Heart left ventricle (tissue), 16 donors: ENCODE measurements at regions not wholly inside any gene's neighbourhood (a gene's known extent, or its start where the extent isn't known, plus 50 kb on each side); places are given as distances from the start of the nearest gene placed in this dataset.
A peak's percentile ranks its signal among the peaks of the same experiment; 100 is the strongest.

Experiments
- ATAC-seq, 4 donors: fragments of 200-7000 bp; cut with Tn5 transposase; one replicate each; pipeline ENCODE4 v1.9.1; 2020 to 2022; ENCODE audit warnings: moderate library complexity in 4 of 4, mild to moderate bottlenecking in 3 of 4, moderate number of reproducible peaks in 1 of 4
- DNase-seq, 5 donors: peaks; one replicate each; pipeline ENCODE4 v3.0.0-alpha.2; 2020
- H3K27ac ChIP-seq, 12 donors: fragments of 200-600 bp; sonication (generic) in 4 of 12; one replicate each; pipeline versions ENCODE4 v1.5.0 to v1.8.0; 2016 to 2022; ENCODE audit warnings: mild to moderate bottlenecking in 2 of 12
- H3K27me3 ChIP-seq, 9 donors: fragments of 200-600 bp; sonication (generic) in 2 of 9; one replicate each; pipeline versions ENCODE4 v1.5.1 to v1.8.0; 2016 to 2022; ENCODE audit warnings: mild to moderate bottlenecking in 3 of 9
- H3K36me3 ChIP-seq, 9 donors: fragments of 200-600 bp; sonication (generic) in 2 of 9; one replicate each; pipeline versions ENCODE4 v1.5.0 to v1.8.0; 2018 to 2022; ENCODE audit warnings: mild to moderate bottlenecking in 2 of 9
- H3K4me1 ChIP-seq, 12 donors: fragments of 200-600 bp; sonication (generic) in 4 of 12; one replicate each; pipeline versions ENCODE4 v1.5.0 to v1.8.0; 2016 to 2022; ENCODE audit warnings: mild to moderate bottlenecking in 3 of 12
- H3K4me3 ChIP-seq, 12 donors: fragments of 200-600 bp; sonication (generic) in 4 of 12; one replicate each; pipeline versions ENCODE4 v1.5.0 to v1.8.0; 2017 to 2022; ENCODE audit warnings: mild to moderate bottlenecking in 9 of 12, moderate library complexity in 4 of 12
- H3K9me3 ChIP-seq, 12 donors: fragments of 200-600 bp; sonication (generic) in 4 of 12; one replicate each; pipeline versions ENCODE4 v1.5.0 to v1.8.0; 2016 to 2022; ENCODE audit warnings: mild to moderate bottlenecking in 1 of 12
- POLR2A ChIP-seq, 2 donors: fragments of 450-650 bp; IDR thresholded peaks; one replicate each; pipeline ENCODE4 v1.6.1; 2017; ENCODE audit warnings: antibody characterized with exemption in 2 of 2, mild to moderate bottlenecking in 2 of 2, moderate library complexity in 2 of 2
- WGBS, 4 donors: extraction: QIAGEN DNeasy Blood & Tissue Kit in 2 of 4; methylation state at CpG; one replicate each; pipeline versions ENCODE4 v1.1.5 to v1.1.7; 2013 to 2018; 5-methylcytosine and 5-hydroxymethylcytosine counted together
- intact Hi-C, 10 donors: fragments of 100-400 bp; cut with DNase I; formaldehyde crosslinking; loops; one replicate each; pipeline versions ENCODE4 v1.11.1 to v1.14.2; 2022
- TF ChIP-seq, protein P1 (sequence below), 12 donors: fragments of 200-600 bp; sonication (generic) in 4 of 12; IDR thresholded peaks; one replicate each; pipeline versions ENCODE4 v1.5.0 to v1.8.0; 2018 to 2022; ENCODE audit warnings: antibody characterized with exemption in 12 of 12, mild to moderate bottlenecking in 5 of 12
- donor health status: ischemic (EF 13 %, LVEDD 7.1; RV severe dilation, severe dysfunction).
- donor health status: healthy with polysubstance abuse.
- donor health status: DM: no; HTN: yes; CAD: no.
- donor health status: DM: no; HTN: no; CAD: no.
- donor health status: ischemic (EF 25% LVEDD 6.9; RV normal size, moderate dysfunction).
- donor health status: ischemic (EF 25% LVEDD 5.7; RV mildly dilated, moderate dysfunction).
- donor health status: healthy.
- donor health status: DM: yes; HTN: yes; CAD: no.
- donor health status: ischemic (EF 35%, LVEDD 5.7; RV mildly dilated, moderate dysfunction).
- donor health status: nonischemic (EF 11% LVEDD 7.7; RV severe dilation, severe dysfunction).
- donor health status: DM: yes; HTN: yes; CAD: no.
- donor health status: PGD.
- donor health status: ischemic (EF 29% LVEDD 5.4; RV normal size, mild dysfunction).
- donor health status: nonischemic (EF 23%, LVEDD 6.1; RV moderate dilation, normal function).

DNA sequence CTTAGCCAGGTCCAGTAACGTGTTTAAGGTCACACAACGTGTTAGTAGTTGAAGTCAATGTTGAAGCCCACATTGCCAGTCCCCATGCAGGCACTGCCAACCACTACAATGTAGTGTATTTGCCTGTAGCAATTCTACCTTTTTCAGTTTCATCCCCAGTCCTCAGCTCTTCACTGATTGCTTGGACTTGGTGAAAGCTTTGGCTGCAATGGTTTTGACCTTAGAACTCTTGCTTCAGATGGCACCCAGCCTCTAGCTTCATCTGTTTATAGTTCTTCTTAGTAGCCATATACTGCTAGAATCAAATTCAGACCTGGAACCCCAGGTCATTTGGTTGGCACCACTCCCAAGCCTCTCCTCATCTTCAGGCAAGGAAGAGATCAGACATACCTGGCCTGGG, 345.4 kb upstream of the SEMA6D start:
- Histone ChIP-seq H3K4me1 (no peaks in the 10 kb centered on the region), H3K36me3 (no peaks in the 10 kb centered on the region), H3K27me3 (peaks cover 0 to under 1% (median 0%) of the 10 kb centered on the region in 9 donors), H3K4me3 (no peak overlapping the region), H3K9me3 (no peaks in the 10 kb centered on the region), H3K27ac (no peak overlapping the region)
- TF ChIP-seq POLR2A (IDR thresholded peaks at IDR 0.05): no peak
- TF ChIP-seq, protein P1, sequence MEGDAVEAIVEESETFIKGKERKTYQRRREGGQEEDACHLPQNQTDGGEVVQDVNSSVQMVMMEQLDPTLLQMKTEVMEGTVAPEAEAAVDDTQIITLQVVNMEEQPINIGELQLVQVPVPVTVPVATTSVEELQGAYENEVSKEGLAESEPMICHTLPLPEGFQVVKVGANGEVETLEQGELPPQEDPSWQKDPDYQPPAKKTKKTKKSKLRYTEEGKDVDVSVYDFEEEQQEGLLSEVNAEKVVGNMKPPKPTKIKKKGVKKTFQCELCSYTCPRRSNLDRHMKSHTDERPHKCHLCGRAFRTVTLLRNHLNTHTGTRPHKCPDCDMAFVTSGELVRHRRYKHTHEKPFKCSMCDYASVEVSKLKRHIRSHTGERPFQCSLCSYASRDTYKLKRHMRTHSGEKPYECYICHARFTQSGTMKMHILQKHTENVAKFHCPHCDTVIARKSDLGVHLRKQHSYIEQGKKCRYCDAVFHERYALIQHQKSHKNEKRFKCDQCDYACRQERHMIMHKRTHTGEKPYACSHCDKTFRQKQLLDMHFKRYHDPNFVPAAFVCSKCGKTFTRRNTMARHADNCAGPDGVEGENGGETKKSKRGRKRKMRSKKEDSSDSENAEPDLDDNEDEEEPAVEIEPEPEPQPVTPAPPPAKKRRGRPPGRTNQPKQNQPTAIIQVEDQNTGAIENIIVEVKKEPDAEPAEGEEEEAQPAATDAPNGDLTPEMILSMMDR (IDR thresholded peaks at IDR 0.05): no peak
- WGBS, 4 donors: 95 to 100% (median 96%) methylated on average over 2 of the region's 2 CpGs
- ATAC-seq (no peak), DNase-seq (no peak)
- intact Hi-C loops: no loop called here

- no peaks in the 10 kb centered on the region for H3K36me3 ChIP-seq
- no peak overlapping the region for H3K4me3 ChIP-seq
- no peak for TF ChIP-seq POLR2A (IDR thresholded peaks at IDR 0.05)
- TF ChIP-seq, protein P1 (IDR thresholded peaks at IDR 0.05): peak in 5 of 12 donors; percentile 10 to 38 (median 18)
- H3K27ac ChIP-seq: no peak overlapping the region
- WGBS, 4 donors: 0 to 25% (median 21%) methylated on average over 1 of the region's 1 CpG
- DNase-seq (no peak), ATAC-seq (no peak)
- intact Hi-C loops: no loop called here
- no peaks in the 10 kb centered on the region for H3K4me1 ChIP-seq
- no peaks in the 10 kb centered on the region for H3K9me3 ChIP-seq
- H3K27me3 ChIP-seq: peaks cover 0 to 9% (median 0%) of the 10 kb centered on the region in 9 donors
These were observed 343.1 kb upstream of the SEMA6D start for GRCh38 chr15:47374222-47374621.

DNA sequence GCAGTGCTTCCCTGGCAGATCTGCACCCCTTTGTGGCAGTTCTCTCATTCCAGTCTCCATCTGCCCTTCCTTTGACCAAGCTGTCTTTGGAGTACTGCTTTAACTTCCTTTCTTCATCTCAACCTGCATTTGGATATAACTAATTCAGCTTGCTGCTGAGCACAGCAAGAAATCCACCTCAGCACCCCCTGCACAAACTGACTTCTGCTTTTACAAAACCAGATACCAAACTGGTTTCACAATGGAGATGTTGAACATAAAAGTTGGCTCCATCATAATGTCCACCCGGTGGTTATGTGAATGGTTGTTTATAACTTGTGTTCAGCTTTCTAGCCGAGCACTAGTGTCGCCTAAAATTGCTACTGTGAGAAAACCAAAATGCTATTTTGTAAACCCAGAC, 341.1 kb upstream of the SEMA6D start:
- no peaks in the 10 kb centered on the region for H3K36me3 ChIP-seq
- H3K9me3 ChIP-seq: no peaks in the 10 kb centered on the region
- H3K27ac ChIP-seq: no peak overlapping the region
- no peaks in the 10 kb centered on the region for H3K4me1 ChIP-seq
- no peak for TF ChIP-seq POLR2A (IDR thresholded peaks at IDR 0.05)
- TF ChIP-seq, protein P1 (IDR thresholded peaks at IDR 0.05): no peak
- WGBS, 4 donors: 76 to 85% (median 82%) methylated on average over 3 of the region's 3 CpGs
- H3K4me3 ChIP-seq: no peak overlapping the region
- intact Hi-C loops: no loop called here
- no peak for DNase-seq
- no peak for ATAC-seq
- peaks cover 0 to 9% (median 0%) of the 10 kb centered on the region in 9 donors for H3K27me3 ChIP-seq

DNA sequence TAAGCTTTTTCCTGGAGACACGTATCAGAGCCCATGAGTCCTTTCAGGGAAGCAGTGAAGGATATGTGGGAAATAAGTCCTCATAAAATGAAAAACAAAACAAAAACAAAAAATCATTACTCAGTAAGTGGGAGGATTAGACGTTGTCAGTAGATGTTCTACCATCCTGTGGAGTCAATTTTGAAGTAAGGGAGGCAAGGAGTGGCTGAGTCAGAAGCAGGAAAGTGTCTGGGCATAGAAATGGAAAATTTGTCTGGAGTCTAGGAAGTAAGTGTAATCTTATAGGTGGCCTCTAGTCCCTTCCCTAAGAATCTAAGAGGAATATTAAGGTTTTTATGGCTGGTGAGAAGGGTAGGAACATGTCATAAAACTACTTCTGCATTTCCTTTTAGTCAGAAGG, 339.8 kb upstream of the SEMA6D start:
- ATAC-seq: no peak
- H3K36me3 ChIP-seq: no peaks in the 10 kb centered on the region
- H3K27ac ChIP-seq: no peak overlapping the region
- TF ChIP-seq, protein P1 (IDR thresholded peaks at IDR 0.05): no peak
- no peak for TF ChIP-seq POLR2A (IDR thresholded peaks at IDR 0.05)
- H3K4me3 ChIP-seq: no peak overlapping the region
- intact Hi-C loops: no loop called here
- H3K4me1 ChIP-seq: no peaks in the 10 kb centered on the region
- DNase-seq: no peak
- H3K9me3 ChIP-seq: no peaks in the 10 kb centered on the region
- peaks cover 0 to 9% (median 0%) of the 10 kb centered on the region in 9 donors for H3K27me3 ChIP-seq
- WGBS, 4 donors: 39 to 68% (median 53%) methylated on average over 2 of the region's 2 CpGs
